Upper lobe of left lung (tissue), 4 donors: ENCODE measurements at regions not wholly inside any gene's neighbourhood (a gene's known extent, or its start where the extent isn't known, plus 50 kb on each side); places are given as distances from the start of the nearest gene placed in this dataset.

Experiments
- CTCF ChIP-seq, 6 experiments: fragments of 450-650 bp in 4 of 6; fragments of 200-600 bp in 2 of 6; sonication (generic) in 2 of 6; IDR thresholded peaks; one replicate each; pipeline ENCODE4 v1.5.1; 2016 to 2019; ENCODE audit warnings: antibody characterized with exemption in 6 of 6
- EP300 ChIP-seq, 4 donors: sonication (generic); formaldehyde crosslinking; IDR thresholded peaks; one replicate each; pipeline ENCODE4 v1.5.1; 2017; ENCODE audit warnings: antibody characterized with exemption in 4 of 4, control low read depth in 2 of 4
- POLR2A ChIP-seq, 4 donors: fragments of 450-650 bp; IDR thresholded peaks; one replicate each; pipeline ENCODE4 v1.5.1; 2016 to 2017; ENCODE audit warnings: antibody characterized with exemption in 4 of 4, mild to moderate bottlenecking in 2 of 4

- no peak for TF ChIP-seq POLR2A (IDR thresholded peaks at IDR 0.05)
- no peak for TF ChIP-seq CTCF (IDR thresholded peaks at IDR 0.05)
- TF ChIP-seq EP300 (IDR thresholded peaks at IDR 0.05), result no peak
These were observed 50.4 kb upstream of the FGF16 start for GRCh38 chrX:77396781-77397180.
